ENCODE measurements at regions not wholly inside any gene's neighbourhood (a gene's known extent, or its start where the extent isn't known, plus 50 kb on each side); places are given as distances from the start of the nearest gene placed in this dataset.
A peak's percentile ranks its signal among the peaks of the same experiment; 100 is the strongest.

GRCh38 chr11:43545610-43546009 is 134.9 kb upstream of the HSD17B12 start:
- Histone ChIP-seq H3K4me3 (no peak overlapping the region), H3K27ac (no peak overlapping the region), H3K36me3 (no peaks in the 10 kb centered on the region), H3K9me3 (no peaks in the 10 kb centered on the region), H3K4me1 (peaks cover 0 to 14% (median 0%) of the 10 kb centered on the region in 3 donors), H3K27me3 (peaks cover 37% of the 10 kb centered on the region)
- 90% methylated on average over 1 of the region's 1 CpG; no CpG with 5 or more reads in 1 of the 2 donors for WGBS, 2 donors (ENCODE audit: low coverage in 1 of 2)
- TF ChIP-seq, protein P1, sequence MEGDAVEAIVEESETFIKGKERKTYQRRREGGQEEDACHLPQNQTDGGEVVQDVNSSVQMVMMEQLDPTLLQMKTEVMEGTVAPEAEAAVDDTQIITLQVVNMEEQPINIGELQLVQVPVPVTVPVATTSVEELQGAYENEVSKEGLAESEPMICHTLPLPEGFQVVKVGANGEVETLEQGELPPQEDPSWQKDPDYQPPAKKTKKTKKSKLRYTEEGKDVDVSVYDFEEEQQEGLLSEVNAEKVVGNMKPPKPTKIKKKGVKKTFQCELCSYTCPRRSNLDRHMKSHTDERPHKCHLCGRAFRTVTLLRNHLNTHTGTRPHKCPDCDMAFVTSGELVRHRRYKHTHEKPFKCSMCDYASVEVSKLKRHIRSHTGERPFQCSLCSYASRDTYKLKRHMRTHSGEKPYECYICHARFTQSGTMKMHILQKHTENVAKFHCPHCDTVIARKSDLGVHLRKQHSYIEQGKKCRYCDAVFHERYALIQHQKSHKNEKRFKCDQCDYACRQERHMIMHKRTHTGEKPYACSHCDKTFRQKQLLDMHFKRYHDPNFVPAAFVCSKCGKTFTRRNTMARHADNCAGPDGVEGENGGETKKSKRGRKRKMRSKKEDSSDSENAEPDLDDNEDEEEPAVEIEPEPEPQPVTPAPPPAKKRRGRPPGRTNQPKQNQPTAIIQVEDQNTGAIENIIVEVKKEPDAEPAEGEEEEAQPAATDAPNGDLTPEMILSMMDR (IDR thresholded peaks at IDR 0.05) = no peak
- no peak for TF ChIP-seq EP300 (IDR thresholded peaks at IDR 0.05)
- TF ChIP-seq POLR2AphosphoS5 (IDR thresholded peaks at IDR 0.05) = no peak
- TF ChIP-seq POLR2A (IDR thresholded peaks at IDR 0.05) = no peak
- ATAC-seq = no peak

- Histone ChIP-seq H3K36me3 (no peaks in the 10 kb centered on the region), H3K4me1 (peaks cover 0 to 14% (median 0%) of the 10 kb centered on the region in 3 donors), H3K9me3 (no peaks in the 10 kb centered on the region), H3K4me3 (peak overlapping the region in 1 of 2 donors; percentile 53), H3K27me3 (peaks cover 37% of the 10 kb centered on the region), H3K27ac (no peak overlapping the region)
- 27 to 67% methylated on average over 3 of the region's 27 CpGs for WGBS, 2 donors (ENCODE audit: low coverage in 1 of 2)
- no peak for ATAC-seq
- TF ChIP-seq, protein P1 (IDR thresholded peaks at IDR 0.05) = no peak
- TF ChIP-seq EP300 (IDR thresholded peaks at IDR 0.05) (no peak), POLR2AphosphoS5 (IDR thresholded peaks at IDR 0.05) (no peak), POLR2A (IDR thresholded peaks at IDR 0.05) (no peak)
These were observed 133.7 kb upstream of the HSD17B12 start for GRCh38 chr11:43546561-43547429.

DNA sequence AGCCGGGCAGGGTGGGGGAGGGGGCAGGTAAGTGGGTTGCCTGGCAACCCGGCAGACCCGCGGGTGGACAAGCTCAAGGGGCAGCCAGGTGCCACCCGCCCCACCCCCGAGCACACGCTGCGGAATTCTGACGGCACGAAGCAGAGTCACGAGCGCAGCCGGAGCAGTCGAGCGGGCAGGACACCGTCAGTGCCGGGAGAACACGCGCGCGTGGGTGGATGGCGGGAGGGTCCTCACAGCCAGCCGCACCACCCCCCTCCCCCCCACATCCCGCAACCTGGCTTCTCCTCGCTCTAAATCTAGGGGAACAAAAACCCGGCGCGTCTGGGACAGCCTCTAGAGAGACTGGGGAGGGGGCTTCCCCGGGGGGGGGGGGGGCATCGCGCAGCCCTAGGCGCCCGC is 133.1 kb upstream of the HSD17B12 start:
- WGBS, 2 donors (ENCODE audit: low coverage in 1 of 2) = no CpG with 5 or more reads among the region's 33 CpGs
- Histone ChIP-seq H3K9me3 (no peaks in the 10 kb centered on the region), H3K36me3 (no peaks in the 10 kb centered on the region), H3K27me3 (peaks cover 42% of the 10 kb centered on the region), H3K4me1 (peaks cover 0 to 14% (median 0%) of the 10 kb centered on the region in 3 donors), H3K27ac (peak overlapping the region in 1 of 4 donors; percentile 35), H3K4me3 (peak overlapping the region; percentile 23 to 53)
- peak; percentile 31 for ATAC-seq
- TF ChIP-seq EP300 (IDR thresholded peaks at IDR 0.05) (no peak), POLR2AphosphoS5 (IDR thresholded peaks at IDR 0.05) (peak; percentile 17), POLR2A (IDR thresholded peaks at IDR 0.05) (no peak)
- TF ChIP-seq, protein P1 (IDR thresholded peaks at IDR 0.05) = no peak

- Histone ChIP-seq H3K4me3 (peak overlapping the region; percentile 23 to 53), H3K4me1 (peaks cover 0 to 14% (median 0%) of the 10 kb centered on the region in 3 donors), H3K27ac (peak overlapping the region in 1 of 4 donors; percentile 35), H3K9me3 (no peaks in the 10 kb centered on the region), H3K27me3 (peaks cover 43% of the 10 kb centered on the region), H3K36me3 (no peaks in the 10 kb centered on the region)
- TF ChIP-seq, protein P1 (IDR thresholded peaks at IDR 0.05) = no peak
- TF ChIP-seq POLR2AphosphoS5 (IDR thresholded peaks at IDR 0.05) = no peak
- TF ChIP-seq POLR2A (IDR thresholded peaks at IDR 0.05) = no peak
- no peak for TF ChIP-seq EP300 (IDR thresholded peaks at IDR 0.05)
- ATAC-seq = peak; percentile 40
- WGBS, 2 donors (ENCODE audit: low coverage in 1 of 2) = no CpG with 5 or more reads among the region's 51 CpGs
These were observed 132.6 kb upstream of the HSD17B12 start for GRCh38 chr11:43547889-43548381.
